ENCODE measurements at regions not wholly inside any gene's neighbourhood (a gene's known extent, or its start where the extent isn't known, plus 50 kb on each side); places are given as distances from the start of the nearest gene placed in this dataset.

GRCh38 chr13:84553227-84553626 lies 671.0 kb upstream of the SLITRK1 start:
- no peak overlapping the region for H4K5ac ChIP-seq (ENCODE audit: low read depth, low read length)
- no TSS peak for BruUV-seq (replicated peaks)
- H2BK20ac ChIP-seq (ENCODE audit: low read depth, low read length) = no peak overlapping the region
- H3K9me3 ChIP-seq (ENCODE audit: control insufficient read depth, insufficient read depth, low read length) = 0 out of 2 replicates have a peak, but pooled peaks cover 3% of the 10 kb centered on the region
- no peak overlapping the region for H3K9ac ChIP-seq (ENCODE audit: low read depth, low read length)
- POLR2A ChIA-PET (ENCODE audit: unreplicated experiment) = no interaction called here
- DNase-seq (no peak), ATAC-seq (ENCODE audit: low read depth) (no peak)
- H3K36me3 ChIP-seq (ENCODE audit: control insufficient read depth, insufficient read depth, low read length) = no peaks in the 10 kb centered on the region
- no CpG with 5 or more reads among the region's 5 CpGs for WGBS, 2 experiments (ENCODE audit: extremely low coverage in 2 of 2, insufficient read length in 1 of 2)
- H2AFZ ChIP-seq (replicated peaks; ENCODE audit: low read length, poor library complexity) = no peak overlapping the region
- H3K18ac ChIP-seq (ENCODE audit: low read depth, low read length) = no peak overlapping the region
- dilution Hi-C loops (cut with HindIII; ENCODE audit: low sequenced_read_pairs, unreplicated experiment) = no loop called here
- no peak overlapping the region for H4K8ac ChIP-seq (ENCODE audit: low read depth in 2 of 2, low read length in 2 of 2)
- no peaks in the 10 kb centered on the region for H4K20me1 ChIP-seq (ENCODE audit: insufficient read depth, low read length)
- CTCF ChIA-PET = no interaction called here
- H3K4me3 ChIP-seq (ENCODE audit: insufficient read depth, low read depth, low read length) = no peak overlapping the region
- H3K56ac ChIP-seq (ENCODE audit: extremely low read depth, insufficient read depth, low read length) = no peak overlapping the region
- no peak overlapping the region for H3K14ac ChIP-seq (replicated peaks; ENCODE audit: low read depth, low read length)
- no peaks in the 10 kb centered on the region for H3K9me1 ChIP-seq (ENCODE audit: insufficient read depth, low read length)
- no peak overlapping the region for H2BK5ac ChIP-seq (ENCODE audit: low read depth, low read length, poor library complexity, severe bottlenecking)
- TF ChIP-seq FOS (IDR thresholded peaks at IDR 0.05; ENCODE audit: low read depth, low read length) (no peak), POLR2A (IDR thresholded peaks at IDR 0.05; ENCODE audit: low read depth, low read length) (no peak), CTCF (conservative IDR thresholded peaks at IDR 0.05; ENCODE audit: low read depth, low read length) (no peak), SMC3 (IDR thresholded peaks at IDR 0.05; ENCODE audit: low read depth, low read length) (no peak), RCOR1 (IDR thresholded peaks at IDR 0.05; ENCODE audit: insufficient replicate concordance, low read length) (no peak), MAZ (IDR thresholded peaks at IDR 0.05; ENCODE audit: borderline replicate concordance, low read depth, low read length) (no peak), MXI1 (IDR thresholded peaks at IDR 0.05; ENCODE audit: borderline replicate concordance, low read depth, low read length) (no peak), RFX5 (IDR thresholded peaks at IDR 0.05; ENCODE audit: low read depth, low read length) (no peak), CEBPB (IDR thresholded peaks at IDR 0.05; ENCODE audit: low read depth, low read length) (no peak)
- H3K23ac ChIP-seq (ENCODE audit: low read depth, low read length) = no peak overlapping the region
- intact Hi-C loops (cut with micrococcal nuclease) = no loop called here
- no peaks in the 10 kb centered on the region for H3K79me1 ChIP-seq (ENCODE audit: low read depth in 1 of 2, low read length in 2 of 2)
- no peak overlapping the region for H2AK5ac ChIP-seq (ENCODE audit: low read depth, low read length)
- H3K27ac ChIP-seq (ENCODE audit: insufficient read depth, low read length) = no peak overlapping the region
- H3K27me3 ChIP-seq (ENCODE audit: control insufficient read depth, insufficient read depth, low read length) = no peaks in the 10 kb centered on the region
- H2AK9ac ChIP-seq (replicated peaks; ENCODE audit: low read depth, low read length, poor library complexity) = no peak overlapping the region
- no peak overlapping the region for H4K91ac ChIP-seq (ENCODE audit: insufficient read depth, low read depth, low read length)
- no peak overlapping the region for H2BK15ac ChIP-seq (ENCODE audit: low read depth, low read length)
- H3K4ac ChIP-seq (ENCODE audit: low read depth, low read length) = no peak overlapping the region
- no peak overlapping the region for H2BK120ac ChIP-seq (ENCODE audit: low read depth, low read length)
- H3K4me1 ChIP-seq (ENCODE audit: control insufficient read depth, insufficient read depth, low read length) = no peaks in the 10 kb centered on the region
- in situ Hi-C loops (cut with MboI; ENCODE audit: low sequenced_read_pairs) = no loop called here
- H3K4me2 ChIP-seq (ENCODE audit: low read depth, low read length) = no peak overlapping the region

Data from IMR-90 (cell line).